GM21528 (cell line): ENCODE measurements at regions not wholly inside any gene's neighbourhood (a gene's known extent, or its start where the extent isn't known, plus 50 kb on each side); places are given as distances from the start of the nearest gene placed in this dataset.

ENCODE experiments used
- ATAC-seq: cut with Tn5 transposase; IDR thresholded peaks from one replicate; pipeline ENCODE4 v1.9.1; 2021; ENCODE audit warnings: mild to moderate bottlenecking, moderate library complexity; ENCODE audit not compliant: unreplicated experiment, low FRiP score

GRCh38 chr1:118739501-118739900, 248.6 kb downstream of the TBX15 start:
- no peak for ATAC-seq

GRCh38 chr1:118736322-118736721, 251.8 kb downstream of the TBX15 start:
- no peak for ATAC-seq

GRCh38 chr1:118717893-118718292, 270.2 kb downstream of the TBX15 start:
- ATAC-seq = no peak

GRCh38 chr1:118716775-118717174, 271.4 kb downstream of the TBX15 start:
- ATAC-seq = no peak

- no peak for ATAC-seq
Measured at GRCh38 chr1:118711356-118711755, 276.8 kb downstream of the TBX15 start.

GRCh38 chr1:118698911-118699310, 289.2 kb downstream of the TBX15 start:
- no peak for ATAC-seq

GRCh38 chr1:118692143-118692542, 296.0 kb downstream of the TBX15 start:
- no peak for ATAC-seq

- no peak for ATAC-seq
Measured at GRCh38 chr1:118688891-118689290, 299.3 kb downstream of the TBX15 start.

- no peak for ATAC-seq
Measured at GRCh38 chr1:118661769-118662320, 326.3 kb downstream of the TBX15 start.

- no peak for ATAC-seq
Measured at GRCh38 chr1:118660769-118661168, 327.4 kb downstream of the TBX15 start.

- no peak for ATAC-seq
Measured at GRCh38 chr1:118659646-118660045, 328.5 kb downstream of the TBX15 start.

- no peak for ATAC-seq
Measured at GRCh38 chr1:118650107-118650807, 337.9 kb downstream of the TBX15 start.

GRCh38 chr1:118649369-118650106, 338.6 kb downstream of the TBX15 start:
- ATAC-seq = no peak

- no peak for ATAC-seq
Measured at GRCh38 chr1:118636004-118636403, 352.1 kb downstream of the TBX15 start.

- no peak for ATAC-seq
Measured at GRCh38 chr1:118627435-118627834, 360.7 kb downstream of the TBX15 start.

- no peak for ATAC-seq
Measured at GRCh38 chr1:118621839-118622238, 366.3 kb downstream of the TBX15 start.

- no peak for ATAC-seq
Measured at GRCh38 chr1:118618618-118619340, 369.4 kb downstream of the TBX15 start.

GRCh38 chr1:118617916-118618315, 370.2 kb downstream of the TBX15 start:
- ATAC-seq = no peak

- no peak for ATAC-seq
Measured at GRCh38 chr1:118615066-118615465, 373.1 kb downstream of the TBX15 start.

GRCh38 chr1:118589238-118589846, 398.8 kb downstream of the TBX15 start:
- ATAC-seq = no peak

- no peak for ATAC-seq
Measured at GRCh38 chr1:118588566-118588965, 399.6 kb downstream of the TBX15 start.
